DND-41 (cell line): ENCODE measurements at regions not wholly inside any gene's neighbourhood (a gene's known extent, or its start where the extent isn't known, plus 50 kb on each side); places are given as distances from the start of the nearest gene placed in this dataset.

Experiments
- ATAC-seq: fragments of 200-7000 bp; cut with Tn5 transposase; 3 replicates; pipeline ENCODE4 v1.9.1; 2021; ENCODE audit warnings: low read depth; ENCODE audit not compliant: insufficient read depth
- DNase-seq: peaks from one replicate; pipeline ENCODE4 v3.0.0-alpha.2; 2020
- H2AFZ ChIP-seq: 2 replicates; pipeline ENCODE4 v1.6.0; 2012; ENCODE audit warnings: low read depth, low read length
- H3K27ac ChIP-seq: 2 replicates; pipeline ENCODE4 v1.5.1; 2012; ENCODE audit warnings: low read length, inconsistent platforms
- H3K27me3 ChIP-seq: fragments of 200-600 bp; sonication (generic); 2 replicates; pipeline ENCODE4 v1.6.0; 2012; ENCODE audit warnings: low read length, mild to moderate bottlenecking, inconsistent platforms; ENCODE audit not compliant: insufficient read depth, poor library complexity
- H3K36me3 ChIP-seq: 2 replicates; pipeline ENCODE4 v1.5.1; 2012; ENCODE audit warnings: low read length, inconsistent platforms; ENCODE audit not compliant: insufficient read depth
- H3K4me1 ChIP-seq: 2 replicates; pipeline ENCODE4 v1.5.1; 2012; ENCODE audit warnings: mild to moderate bottlenecking, low read length; ENCODE audit not compliant: insufficient read depth
- H3K4me2 ChIP-seq: 2 replicates; pipeline ENCODE4 v1.6.0; 2012; ENCODE audit warnings: mild to moderate bottlenecking, moderate library complexity, low read length, inconsistent platforms; ENCODE audit not compliant: insufficient read depth
- H3K4me3 ChIP-seq, 2 experiments: fragments of 200-600 bp in 1 of 2; shearing (Covaris generic) in 1 of 2; 2 replicates each; pipeline ENCODE4 v1.5.1; 2012 to 2016; ENCODE audit warnings: inconsistent platforms in 2 of 2, low read length in 2 of 2, mild to moderate bottlenecking in 2 of 2, low read depth in 1 of 2, moderate library complexity in 1 of 2
- H3K79me2 ChIP-seq: 2 replicates; pipeline ENCODE4 v1.6.0; 2012; ENCODE audit warnings: low read length, inconsistent platforms; ENCODE audit not compliant: insufficient read depth
- H3K9ac ChIP-seq: 2 replicates; pipeline ENCODE4 v1.6.0; 2012; ENCODE audit warnings: low read depth, mild to moderate bottlenecking, inconsistent platforms, low read length, moderate library complexity
- H3K9me3 ChIP-seq: 2 replicates; pipeline ENCODE4 v1.5.1; 2012; ENCODE audit warnings: low read length, moderate library complexity, mild to moderate bottlenecking, inconsistent platforms; ENCODE audit not compliant: insufficient read depth, severe bottlenecking
- H4K20me1 ChIP-seq: 2 replicates; pipeline ENCODE4 v1.6.0; 2012; ENCODE audit warnings: low read length; ENCODE audit not compliant: insufficient read depth
- EZH2 ChIP-seq: IDR thresholded peaks from 3 replicates; pipeline ENCODE4 v1.6.1; 2012; ENCODE audit warnings: borderline replicate concordance, low read depth, mild to moderate bottlenecking, moderate library complexity, low read length, inconsistent platforms; ENCODE audit not compliant: severe bottlenecking
- TF ChIP-seq, protein P1 (sequence below): IDR thresholded peaks from 2 replicates; pipeline ENCODE4 v1.5.1; 2012; ENCODE audit warnings: borderline replicate concordance, low read length, moderate library complexity, mild to moderate bottlenecking; ENCODE audit not compliant: poor library complexity, severe bottlenecking; ENCODE audit errors: extremely low read depth

DNA sequence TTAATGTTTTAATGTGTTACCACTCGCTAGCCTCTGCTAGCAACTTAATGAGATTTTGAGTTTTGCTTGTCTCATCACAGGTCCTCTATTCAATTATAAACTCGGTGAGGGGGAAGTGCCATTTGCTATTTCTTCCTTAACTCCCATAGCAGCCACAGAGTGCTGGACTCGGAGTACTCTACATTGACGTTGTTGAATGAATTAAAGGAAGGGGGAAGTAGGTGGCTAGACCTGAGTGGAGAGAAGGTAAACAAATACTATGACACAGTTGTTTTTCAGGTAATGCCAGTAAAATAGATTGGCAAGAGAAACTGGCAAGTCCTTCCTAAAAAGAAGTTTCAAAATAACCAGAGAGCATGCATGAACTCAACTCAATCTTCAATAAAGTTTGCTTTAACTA lies 339.3 kb downstream of the HRH4 start:
- H3K4me1 ChIP-seq, result no peaks in the 10 kb centered on the region
- no peak overlapping the region for H3K4me2 ChIP-seq
- TF ChIP-seq, protein P1, sequence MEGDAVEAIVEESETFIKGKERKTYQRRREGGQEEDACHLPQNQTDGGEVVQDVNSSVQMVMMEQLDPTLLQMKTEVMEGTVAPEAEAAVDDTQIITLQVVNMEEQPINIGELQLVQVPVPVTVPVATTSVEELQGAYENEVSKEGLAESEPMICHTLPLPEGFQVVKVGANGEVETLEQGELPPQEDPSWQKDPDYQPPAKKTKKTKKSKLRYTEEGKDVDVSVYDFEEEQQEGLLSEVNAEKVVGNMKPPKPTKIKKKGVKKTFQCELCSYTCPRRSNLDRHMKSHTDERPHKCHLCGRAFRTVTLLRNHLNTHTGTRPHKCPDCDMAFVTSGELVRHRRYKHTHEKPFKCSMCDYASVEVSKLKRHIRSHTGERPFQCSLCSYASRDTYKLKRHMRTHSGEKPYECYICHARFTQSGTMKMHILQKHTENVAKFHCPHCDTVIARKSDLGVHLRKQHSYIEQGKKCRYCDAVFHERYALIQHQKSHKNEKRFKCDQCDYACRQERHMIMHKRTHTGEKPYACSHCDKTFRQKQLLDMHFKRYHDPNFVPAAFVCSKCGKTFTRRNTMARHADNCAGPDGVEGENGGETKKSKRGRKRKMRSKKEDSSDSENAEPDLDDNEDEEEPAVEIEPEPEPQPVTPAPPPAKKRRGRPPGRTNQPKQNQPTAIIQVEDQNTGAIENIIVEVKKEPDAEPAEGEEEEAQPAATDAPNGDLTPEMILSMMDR, result no peak
- TF ChIP-seq EZH2, result no peak
- no peaks in the 10 kb centered on the region for H4K20me1 ChIP-seq
- H3K4me3 ChIP-seq, result no peak overlapping the region
- no peak for ATAC-seq
- H3K79me2 ChIP-seq, result no peaks in the 10 kb centered on the region
- no peak overlapping the region for H3K27ac ChIP-seq
- no peak overlapping the region for H2AFZ ChIP-seq
- H3K9me3 ChIP-seq, result no peaks in the 10 kb centered on the region
- no peaks in the 10 kb centered on the region for H3K27me3 ChIP-seq
- H3K36me3 ChIP-seq, result no peaks in the 10 kb centered on the region
- H3K9ac ChIP-seq, result no peak overlapping the region
- DNase-seq, result no peak

DNA sequence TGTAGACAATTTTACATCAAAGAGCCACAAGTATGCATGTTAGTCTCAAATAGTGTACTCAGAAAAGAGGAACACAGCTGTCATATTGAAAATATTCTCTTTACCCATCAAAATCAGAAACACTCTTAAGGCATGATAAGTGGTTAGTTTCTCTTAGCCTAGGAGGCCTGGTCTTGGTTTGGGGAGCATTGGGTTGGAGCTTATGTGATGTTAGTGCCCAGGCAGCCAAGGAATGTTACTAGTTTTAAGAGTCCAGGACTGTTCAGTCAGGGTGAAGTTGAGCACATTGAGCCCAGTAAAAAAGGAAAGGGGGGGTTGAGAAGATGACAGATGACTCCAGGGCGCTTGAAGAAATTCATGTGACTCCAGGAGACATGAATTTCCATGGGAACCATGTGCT lies 340.6 kb downstream of the HRH4 start:
- Histone ChIP-seq H3K36me3 (no peaks in the 10 kb centered on the region), H3K27me3 (no peaks in the 10 kb centered on the region), H3K9me3 (no peaks in the 10 kb centered on the region), H3K9ac (no peak overlapping the region), H3K79me2 (no peaks in the 10 kb centered on the region), H3K27ac (no peak overlapping the region), H3K4me3 (no peak overlapping the region), H4K20me1 (no peaks in the 10 kb centered on the region), H3K4me2 (no peak overlapping the region), H2AFZ (no peak overlapping the region), H3K4me1 (no peaks in the 10 kb centered on the region)
- ATAC-seq (no peak), DNase-seq (no peak)
- TF ChIP-seq EZH2, result no peak
- TF ChIP-seq, protein P1, result no peak

DNA sequence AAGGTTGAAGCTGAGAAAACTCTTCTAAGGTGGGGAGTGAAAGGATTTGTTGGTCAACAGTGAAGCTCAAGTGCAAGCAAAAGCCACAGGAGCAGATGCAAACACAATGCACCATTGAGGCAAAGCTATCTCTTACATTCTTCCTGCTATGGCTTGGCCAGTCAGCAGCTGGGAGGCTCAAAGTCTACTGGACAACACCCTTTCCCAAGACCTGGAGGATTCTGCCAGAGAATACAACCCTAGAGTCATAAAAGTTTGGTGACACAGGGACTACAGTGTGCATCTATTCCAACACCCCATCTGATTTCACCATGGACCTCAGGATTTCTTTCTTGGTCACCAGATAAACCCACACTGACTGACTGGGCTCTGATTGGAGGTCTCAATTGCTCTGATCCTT lies 342.0 kb downstream of the HRH4 start:
- DNase-seq (no peak), ATAC-seq (no peak)
- H3K4me1 ChIP-seq, result no peaks in the 10 kb centered on the region

More for the DNA sequence above, 342.0 kb downstream of the HRH4 start:
- H3K4me2 ChIP-seq, result no peak overlapping the region
- no peak overlapping the region for H3K4me3 ChIP-seq
- no peaks in the 10 kb centered on the region for H3K9me3 ChIP-seq
- H3K27me3 ChIP-seq, result no peaks in the 10 kb centered on the region
- no peak for TF ChIP-seq EZH2
- TF ChIP-seq, protein P1, result no peak
- H4K20me1 ChIP-seq, result no peaks in the 10 kb centered on the region
- no peak overlapping the region for H2AFZ ChIP-seq
- H3K79me2 ChIP-seq, result no peaks in the 10 kb centered on the region
- H3K36me3 ChIP-seq, result no peaks in the 10 kb centered on the region
- H3K9ac ChIP-seq, result no peak overlapping the region
- H3K27ac ChIP-seq, result no peak overlapping the region
